GF-D8 (cell line): ENCODE measurements at regions not wholly inside any gene's neighbourhood (a gene's known extent, or its start where the extent isn't known, plus 50 kb on each side); places are given as distances from the start of the nearest gene placed in this dataset.

Experiments used
- DNase-seq: peaks from one replicate; lab custom pipeline; 2025; lab: John Stamatoyannopoulos, UW

- no peak for DNase-seq
Measured at GRCh38 chr1:22221233-22221780, 78.4 kb upstream of the WNT4 start.

- no peak for DNase-seq
Measured at GRCh38 chr1:22222723-22223122, 79.8 kb upstream of the WNT4 start.

GRCh38 chr1:22223176-22223575 is 80.3 kb upstream of the WNT4 start:
- no peak for DNase-seq

GRCh38 chr1:22224091-22224490 is 81.2 kb upstream of the WNT4 start:
- no peak for DNase-seq

GRCh38 chr1:22224631-22225030 is 81.7 kb upstream of the WNT4 start:
- DNase-seq: no peak

GRCh38 chr1:22225858-22226589 is 83.1 kb upstream of the WNT4 start:
- no peak for DNase-seq

- DNase-seq: no peak
Measured at GRCh38 chr1:22228074-22228473, 85.2 kb upstream of the WNT4 start.

GRCh38 chr1:22228505-22228911 is 85.6 kb upstream of the WNT4 start:
- DNase-seq: no peak

- no peak for DNase-seq
Measured at GRCh38 chr1:22229379-22229778, 86.5 kb upstream of the WNT4 start.

- DNase-seq: no peak
Measured at GRCh38 chr1:22231068-22231593, 88.2 kb upstream of the WNT4 start.

- DNase-seq: no peak
Measured at GRCh38 chr1:22231995-22232690, 89.2 kb upstream of the WNT4 start.

GRCh38 chr1:22233222-22233621 is 90.3 kb upstream of the WNT4 start:
- DNase-seq: no peak

GRCh38 chr1:22234476-22235030 is 91.7 kb upstream of the WNT4 start:
- DNase-seq: no peak

- DNase-seq: no peak
Measured at GRCh38 chr1:22236166-22236565, 93.3 kb upstream of the WNT4 start.

- no peak for DNase-seq
Measured at GRCh38 chr1:22236900-22237299, 94.0 kb upstream of the WNT4 start.

- DNase-seq: no peak
Measured at GRCh38 chr1:22237433-22238093, 94.7 kb upstream of the WNT4 start.

- no peak for DNase-seq
Measured at GRCh38 chr1:22238356-22239224, 95.7 kb upstream of the WNT4 start.

GRCh38 chr1:22239378-22239777 is 96.5 kb upstream of the WNT4 start:
- no peak for DNase-seq

GRCh38 chr1:22241250-22241649 is 98.4 kb upstream of the WNT4 start:
- no peak for DNase-seq

- no peak for DNase-seq
Measured at GRCh38 chr1:22241811-22242210, 98.9 kb upstream of the WNT4 start.

- DNase-seq: no peak
Measured at GRCh38 chr1:22245100-22245650, 102.3 kb upstream of the WNT4 start.
